HFFc6 (cell line): ENCODE measurements at regions not wholly inside any gene's neighbourhood (a gene's known extent, or its start where the extent isn't known, plus 50 kb on each side); places are given as distances from the start of the nearest gene placed in this dataset.

Experiments used
- DNase-seq: peaks from one replicate; pipeline ENCODE4 v3.0.0-alpha.2; 2018
- H3K27ac Mint-ChIP-seq: 2 replicates; pipeline ENCODE4 v1.8.0; 2020; ENCODE audit warnings: mild to moderate bottlenecking, mixed read lengths
- H3K27me3 Mint-ChIP-seq: 2 replicates; pipeline ENCODE4 v1.8.0; 2021; ENCODE audit warnings: mild to moderate bottlenecking, moderate library complexity, mixed read lengths; ENCODE audit not compliant: insufficient read depth
- H3K36me3 Mint-ChIP-seq: 2 replicates; pipeline ENCODE4 v1.8.0; 2021; ENCODE audit warnings: low read depth, mixed read lengths
- H3K4me1 Mint-ChIP-seq: 2 replicates; pipeline ENCODE4 v1.8.0; 2020; ENCODE audit warnings: low read depth, mixed read lengths
- H3K4me3 Mint-ChIP-seq: 2 replicates; pipeline ENCODE4 v1.8.0; 2020; ENCODE audit warnings: mild to moderate bottlenecking, moderate library complexity, mixed read lengths
- H3K9me3 Mint-ChIP-seq: 2 replicates; pipeline ENCODE4 v1.8.0; 2020; ENCODE audit warnings: mild to moderate bottlenecking, mixed read lengths
- TF ChIP-seq, protein P1 (sequence below): fragments of 200-600 bp; sonication (generic); IDR thresholded peaks from 2 replicates; pipeline ENCODE4 v1.5.0; 2021; ENCODE audit warnings: antibody characterized with exemption, mild to moderate bottlenecking

DNA sequence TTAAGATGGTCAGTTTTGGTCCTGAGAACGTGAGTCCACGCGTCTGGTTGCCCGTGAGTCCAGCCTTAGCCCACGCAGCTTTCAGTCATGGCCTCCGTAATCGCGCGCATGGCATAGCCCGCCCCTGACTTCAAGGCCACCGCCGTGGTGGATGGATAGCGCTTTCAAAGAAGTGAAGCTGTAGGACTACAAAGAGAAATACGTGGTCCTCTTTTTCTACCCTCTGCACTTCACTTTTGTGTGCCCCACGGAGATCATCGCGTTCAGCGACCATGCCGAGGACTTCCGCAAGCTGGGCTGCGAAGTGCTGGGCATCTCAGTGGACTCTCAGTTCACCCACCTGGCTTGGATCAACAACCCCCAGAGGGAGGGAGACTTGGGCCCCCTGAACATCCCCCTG lies 142.0 kb upstream of the MCHR2 start:
- no peak overlapping the region for H3K4me3 Mint-ChIP-seq
- peaks cover 14% of the 10 kb centered on the region for H3K9me3 Mint-ChIP-seq
- H3K27me3 Mint-ChIP-seq, result no peaks in the 10 kb centered on the region

DNA sequence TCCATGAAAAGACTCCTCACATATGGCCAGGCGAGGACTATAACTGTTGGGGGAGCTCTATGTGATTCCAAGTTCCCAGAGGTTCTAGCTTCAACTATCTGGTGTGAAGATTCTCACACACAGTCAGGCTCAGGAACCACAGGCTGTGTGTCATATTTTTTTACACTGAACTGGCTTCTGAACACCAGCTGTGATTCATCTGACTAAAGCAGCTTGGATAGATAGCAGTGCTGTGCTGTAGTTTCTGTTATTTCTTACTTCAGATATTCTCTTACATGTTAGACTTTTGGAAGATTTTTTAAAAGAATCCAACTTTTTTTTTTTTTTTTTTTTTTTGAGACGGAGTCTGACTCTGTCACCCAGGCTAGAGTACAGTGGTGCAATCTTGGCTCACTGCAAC lies 140.7 kb upstream of the MCHR2 start:
- peaks cover 13% of the 10 kb centered on the region for H3K36me3 Mint-ChIP-seq
- peak; percentile 48 for DNase-seq
- H3K4me1 Mint-ChIP-seq, result peaks cover 12% of the 10 kb centered on the region
- no peak overlapping the region for H3K4me3 Mint-ChIP-seq
- TF ChIP-seq, protein P1, sequence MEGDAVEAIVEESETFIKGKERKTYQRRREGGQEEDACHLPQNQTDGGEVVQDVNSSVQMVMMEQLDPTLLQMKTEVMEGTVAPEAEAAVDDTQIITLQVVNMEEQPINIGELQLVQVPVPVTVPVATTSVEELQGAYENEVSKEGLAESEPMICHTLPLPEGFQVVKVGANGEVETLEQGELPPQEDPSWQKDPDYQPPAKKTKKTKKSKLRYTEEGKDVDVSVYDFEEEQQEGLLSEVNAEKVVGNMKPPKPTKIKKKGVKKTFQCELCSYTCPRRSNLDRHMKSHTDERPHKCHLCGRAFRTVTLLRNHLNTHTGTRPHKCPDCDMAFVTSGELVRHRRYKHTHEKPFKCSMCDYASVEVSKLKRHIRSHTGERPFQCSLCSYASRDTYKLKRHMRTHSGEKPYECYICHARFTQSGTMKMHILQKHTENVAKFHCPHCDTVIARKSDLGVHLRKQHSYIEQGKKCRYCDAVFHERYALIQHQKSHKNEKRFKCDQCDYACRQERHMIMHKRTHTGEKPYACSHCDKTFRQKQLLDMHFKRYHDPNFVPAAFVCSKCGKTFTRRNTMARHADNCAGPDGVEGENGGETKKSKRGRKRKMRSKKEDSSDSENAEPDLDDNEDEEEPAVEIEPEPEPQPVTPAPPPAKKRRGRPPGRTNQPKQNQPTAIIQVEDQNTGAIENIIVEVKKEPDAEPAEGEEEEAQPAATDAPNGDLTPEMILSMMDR, result no peak
- peaks cover 18% of the 10 kb centered on the region for H3K9me3 Mint-ChIP-seq
- H3K27ac Mint-ChIP-seq, result peak overlapping the region; percentile 32; the same call in 1 of the 2 replicates
- no peaks in the 10 kb centered on the region for H3K27me3 Mint-ChIP-seq

More for the DNA sequence above, 142.0 kb upstream of the MCHR2 start:
- TF ChIP-seq, protein P1, result no peak
- Mint-ChIP-seq H3K4me1 (peaks cover 12% of the 10 kb centered on the region), H3K27ac (no peak overlapping the region), H3K36me3 (peaks cover 9% of the 10 kb centered on the region)
- DNase-seq, result no peak

DNA sequence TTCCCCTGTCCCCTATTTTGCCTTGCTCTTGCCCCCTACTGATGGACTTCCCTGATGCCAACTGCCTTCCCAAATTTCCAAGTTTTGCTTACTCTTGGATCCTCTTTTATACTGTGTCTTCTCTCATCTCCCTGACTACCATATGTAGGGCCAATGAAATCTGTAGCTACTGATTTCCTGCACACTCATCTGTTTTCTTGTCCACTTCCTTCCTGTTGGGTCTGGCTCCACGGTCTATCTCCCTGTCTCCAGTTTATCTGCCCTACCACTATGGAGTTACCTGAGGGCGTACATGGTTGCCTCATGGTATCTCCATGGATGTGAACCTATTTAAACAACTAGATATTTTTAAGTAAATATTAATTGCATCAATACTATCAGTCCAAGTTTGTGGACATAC lies 140.3 kb upstream of the MCHR2 start:
- Mint-ChIP-seq H3K27ac (peak overlapping the region; percentile 32; the same call in 1 of the 2 replicates), H3K9me3 (peaks cover 18% of the 10 kb centered on the region), H3K36me3 (peaks cover 13% of the 10 kb centered on the region), H3K27me3 (no peaks in the 10 kb centered on the region), H3K4me1 (peaks cover 12% of the 10 kb centered on the region), H3K4me3 (no peak overlapping the region)
- DNase-seq, result no peak
- TF ChIP-seq, protein P1, result no peak

DNA sequence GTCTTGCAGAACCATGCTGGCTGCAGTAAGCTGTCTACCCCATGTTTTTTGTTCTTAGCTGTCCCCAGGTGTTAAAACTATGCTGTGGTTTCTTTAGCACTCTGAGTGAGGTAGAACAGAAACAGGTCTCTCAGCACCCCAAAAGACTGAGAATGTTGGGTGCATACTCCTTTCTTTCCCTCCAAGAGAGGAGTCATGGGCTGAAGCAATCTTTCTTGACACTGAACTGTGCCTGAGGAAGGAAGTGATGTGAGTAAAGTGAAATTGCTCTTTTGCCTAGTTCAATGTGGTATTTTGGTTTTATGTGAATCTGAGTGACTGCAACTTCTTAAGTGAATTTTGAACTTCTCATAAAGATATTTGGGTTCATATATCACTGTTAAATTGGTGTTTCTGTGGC lies 138.0 kb upstream of the MCHR2 start:
- TF ChIP-seq, protein P1, result no peak
- Mint-ChIP-seq H3K36me3 (peaks cover 13% of the 10 kb centered on the region), H3K9me3 (peaks cover 18% of the 10 kb centered on the region), H3K27me3 (no peaks in the 10 kb centered on the region; the same call in 1 of the 2 replicates), H3K4me3 (no peak overlapping the region), H3K4me1 (peaks cover 12% of the 10 kb centered on the region), H3K27ac (no peak overlapping the region)
- no peak for DNase-seq

DNA sequence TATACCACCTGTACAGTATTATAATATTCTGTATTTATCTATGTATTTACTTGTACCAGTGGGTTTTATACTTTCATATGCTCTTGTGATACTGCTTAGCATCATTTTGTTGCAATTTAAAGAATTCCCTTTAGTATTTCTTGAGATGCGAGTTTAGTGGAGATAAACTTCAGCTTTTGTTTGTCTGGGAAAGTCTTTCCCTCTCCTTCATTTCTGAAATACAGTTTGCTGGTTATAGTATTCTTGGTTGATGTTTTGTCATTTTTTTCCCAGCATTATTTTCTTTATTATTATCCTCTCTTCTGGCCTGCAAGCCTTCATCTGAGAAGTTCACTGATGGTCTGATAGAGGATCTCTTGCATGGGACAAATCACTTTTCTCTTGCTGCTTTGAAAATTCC lies 136.6 kb upstream of the MCHR2 start:
- no peak for DNase-seq
- Mint-ChIP-seq H3K27ac (no peak overlapping the region), H3K27me3 (peaks cover 2% of the 10 kb centered on the region; the same call in 1 of the 2 replicates), H3K9me3 (peaks cover 18% of the 10 kb centered on the region), H3K4me1 (peaks cover 12% of the 10 kb centered on the region), H3K4me3 (no peak overlapping the region), H3K36me3 (peaks cover 13% of the 10 kb centered on the region)
- TF ChIP-seq, protein P1, result no peak
